HG03139 (cell line): ENCODE measurements at regions not wholly inside any gene's neighbourhood (a gene's known extent, or its start where the extent isn't known, plus 50 kb on each side); places are given as distances from the start of the nearest gene placed in this dataset.

ENCODE experiments used
- ATAC-seq: cut with Tn5 transposase; IDR thresholded peaks from one replicate; pipeline ENCODE4 v1.9.1; 2021; ENCODE audit not compliant: unreplicated experiment

DNA sequence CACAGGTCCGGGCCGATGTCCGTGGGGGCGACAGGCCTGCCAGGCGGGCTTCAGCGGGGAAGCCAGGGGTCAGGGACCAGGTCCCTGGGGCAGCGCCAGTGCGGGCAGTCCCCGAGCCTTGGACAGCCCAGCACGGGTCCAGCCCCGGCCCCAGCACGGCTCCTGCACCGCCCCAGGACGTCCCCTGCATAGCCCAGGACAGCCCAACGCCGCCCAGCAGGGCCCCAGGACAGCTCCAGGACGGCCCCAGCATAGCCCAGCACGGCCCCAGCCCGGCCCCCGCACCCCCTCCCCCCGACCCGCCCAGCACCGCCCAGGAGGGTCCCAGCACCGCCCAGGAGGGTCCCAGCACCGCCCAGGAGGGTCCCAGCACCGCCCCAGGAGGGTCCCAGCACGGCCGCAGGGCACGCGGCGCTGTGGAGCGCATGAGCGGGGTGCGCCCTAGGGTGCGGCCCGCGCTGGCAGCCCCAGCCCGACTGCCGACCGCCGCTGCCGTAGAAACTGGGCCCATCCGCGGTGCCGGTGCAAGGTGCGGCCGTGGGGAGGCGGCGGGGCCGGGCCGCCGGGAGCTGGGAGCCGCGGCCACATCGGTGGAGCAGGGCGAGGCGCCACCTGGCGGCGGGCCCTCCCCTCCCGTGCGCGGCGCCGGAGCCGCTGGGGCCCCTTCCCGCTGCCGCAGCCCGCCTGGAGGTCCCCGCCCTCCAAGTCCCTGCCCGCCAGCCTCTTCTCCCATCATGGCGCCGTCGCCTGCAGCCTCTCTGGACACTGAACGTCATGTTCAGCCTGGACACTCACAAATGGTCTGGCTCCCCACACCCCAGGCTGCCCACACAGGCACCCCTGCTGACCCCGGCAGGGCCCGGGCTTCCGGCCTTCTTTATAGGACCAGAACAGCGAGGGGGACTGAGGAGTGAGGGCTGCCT, 106.8 kb upstream of the NKX1-1 start:
- no peak for ATAC-seq

DNA sequence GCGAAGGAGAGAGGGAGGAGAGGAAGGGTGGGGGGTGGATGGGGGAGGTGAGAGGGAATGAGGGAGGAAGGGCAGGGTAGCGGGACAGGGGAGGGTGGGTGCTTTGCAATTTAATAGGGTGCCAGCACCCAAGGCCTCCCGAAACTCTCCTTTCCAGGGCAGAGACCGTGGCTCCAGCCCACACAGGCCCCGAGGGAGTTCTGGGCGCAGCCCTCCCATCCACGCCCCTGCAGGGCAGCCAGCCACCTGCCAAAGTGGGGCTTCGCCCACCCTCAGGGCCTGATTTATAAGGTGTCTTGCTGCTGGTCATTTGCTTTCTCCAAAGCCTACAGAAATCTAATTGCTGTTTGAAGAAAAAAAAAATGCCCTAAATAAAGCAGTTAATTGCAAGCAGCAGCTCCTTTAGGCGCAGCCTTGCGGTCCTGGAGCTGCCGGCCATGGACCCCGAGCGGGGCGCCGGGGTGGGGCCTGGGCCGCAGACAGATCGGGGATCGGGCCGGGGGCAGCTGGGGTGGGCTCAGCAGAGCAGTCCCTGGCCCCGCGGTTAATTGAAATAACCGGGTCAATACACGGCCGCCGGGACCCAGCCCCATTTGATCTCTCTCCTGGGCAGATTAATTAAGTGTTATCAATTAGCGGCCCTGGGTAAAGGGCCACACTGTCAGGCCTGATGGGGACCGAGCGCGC, 106.0 kb upstream of the NKX1-1 start:
- no peak for ATAC-seq

DNA sequence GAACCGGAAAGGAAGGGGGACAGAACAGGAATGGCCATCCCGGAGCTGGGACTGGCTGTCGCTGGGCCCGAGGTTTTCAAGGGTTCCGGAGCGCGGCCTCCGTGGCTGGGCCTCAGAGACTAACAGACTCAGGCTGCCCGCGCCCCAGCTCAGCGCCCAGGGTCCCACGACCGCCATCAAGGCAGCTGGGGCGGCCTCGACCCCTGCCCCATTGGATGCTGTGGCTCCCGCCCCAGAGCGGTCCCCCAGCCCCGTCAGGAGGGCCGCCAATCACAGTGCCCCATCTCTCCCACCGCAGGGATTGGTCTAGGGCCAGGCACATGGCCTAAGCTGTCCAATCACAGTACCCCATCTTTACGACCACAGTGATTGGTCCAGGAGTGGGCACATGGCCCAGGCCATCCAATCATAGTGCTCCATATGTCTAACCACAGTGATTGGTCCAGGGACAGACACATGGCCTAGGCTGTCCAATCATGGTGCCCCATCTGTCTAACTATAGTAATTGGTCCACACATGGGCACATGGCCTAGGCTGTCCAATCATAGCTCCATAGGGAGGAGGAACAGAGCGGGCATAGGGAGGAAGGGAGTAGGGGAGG, 105.3 kb upstream of the NKX1-1 start:
- no peak for ATAC-seq

- ATAC-seq = no peak
These were observed 104.7 kb upstream of the NKX1-1 start for GRCh38 chr4:1510931-1511330.

- no peak for ATAC-seq
These were observed 103.1 kb upstream of the NKX1-1 start for GRCh38 chr4:1509366-1509765.

DNA sequence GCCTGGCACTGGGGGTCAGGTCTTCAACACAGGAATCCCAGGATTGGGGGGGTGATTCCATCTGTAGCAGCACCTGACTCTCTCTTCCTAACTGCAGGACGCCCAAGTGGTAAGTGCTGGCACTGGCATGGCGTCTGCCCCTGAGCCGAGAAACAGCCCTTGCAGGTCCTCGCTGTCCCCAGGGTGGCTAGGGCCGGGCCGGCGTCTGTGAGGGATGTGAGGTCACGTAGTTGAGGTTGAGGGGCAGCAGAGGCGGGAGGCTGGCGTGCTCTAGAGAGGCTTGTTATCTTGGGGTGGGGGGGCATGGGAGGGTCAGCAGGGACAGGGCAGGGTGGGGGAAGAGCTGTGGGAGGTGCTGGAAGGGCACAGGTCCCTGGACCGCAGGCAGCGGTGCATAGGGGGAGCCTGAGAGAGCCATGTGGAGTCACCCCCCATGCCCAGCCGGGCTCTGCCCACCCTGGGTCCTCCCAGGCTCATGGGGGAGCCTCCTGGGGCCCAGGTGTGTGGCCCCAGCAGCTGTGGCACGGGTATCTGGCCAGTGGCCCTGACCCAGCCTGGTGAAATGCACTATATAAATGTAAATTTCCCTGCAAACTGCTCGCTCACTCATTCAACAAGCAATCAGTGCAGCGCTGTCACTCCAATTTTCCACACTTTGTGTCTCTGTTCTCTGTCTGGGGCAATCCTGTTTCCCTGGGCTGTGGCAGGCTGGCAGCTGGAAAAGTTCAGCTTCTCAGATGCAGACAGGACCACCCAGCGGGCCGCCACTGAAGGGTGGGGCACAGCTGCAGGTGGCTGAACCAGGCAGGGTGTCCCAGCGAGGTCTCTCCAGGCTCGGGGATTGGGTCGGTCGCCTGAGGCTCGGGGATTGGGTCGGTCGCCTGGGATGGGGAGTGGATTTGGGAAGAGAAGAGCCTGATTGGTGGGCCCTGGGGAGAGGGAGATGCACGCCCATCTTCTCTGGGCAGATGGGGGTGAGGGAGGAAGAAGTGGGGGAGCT, 102.2 kb upstream of the NKX1-1 start:
- ATAC-seq = no peak

DNA sequence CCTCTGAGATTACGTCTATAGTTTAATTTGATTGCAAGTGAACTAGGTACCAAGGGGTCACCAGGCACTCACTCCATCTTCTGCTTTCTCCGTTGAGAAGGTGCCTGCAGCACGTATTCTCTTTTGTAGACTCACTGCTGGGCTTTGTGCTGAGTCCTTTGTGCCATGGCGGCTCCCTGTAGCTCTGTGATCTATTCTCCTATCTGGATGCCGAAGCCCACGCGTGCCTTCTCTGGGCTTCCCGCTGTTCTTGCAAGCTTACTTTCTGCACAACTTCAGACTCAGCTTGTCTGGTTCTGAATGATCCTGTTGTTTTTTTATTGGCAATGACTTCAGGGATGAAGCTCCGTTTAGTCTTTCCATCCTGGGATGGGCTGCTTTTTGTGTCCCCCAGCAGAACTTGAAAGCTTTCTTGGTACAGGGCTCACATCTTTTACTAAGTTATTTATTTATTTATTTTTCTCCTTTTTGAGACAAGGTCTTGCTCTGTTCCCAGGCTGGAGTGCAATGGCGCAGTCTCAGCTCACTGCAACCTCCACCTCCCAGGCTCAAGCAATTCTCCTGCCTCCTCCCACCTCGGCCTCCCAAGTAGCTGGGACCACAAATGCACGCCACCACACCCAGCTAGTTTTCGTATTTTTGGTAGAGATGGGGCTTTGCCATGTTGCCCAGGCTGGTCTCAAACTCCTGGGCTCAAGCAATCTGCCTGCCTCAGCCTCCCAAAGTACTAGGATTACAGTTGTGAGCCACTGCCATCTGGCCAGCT, 100.9 kb upstream of the NKX1-1 start:
- no peak for ATAC-seq

- ATAC-seq = no peak
These were observed 99.5 kb upstream of the NKX1-1 start for GRCh38 chr4:1505511-1506460.

DNA sequence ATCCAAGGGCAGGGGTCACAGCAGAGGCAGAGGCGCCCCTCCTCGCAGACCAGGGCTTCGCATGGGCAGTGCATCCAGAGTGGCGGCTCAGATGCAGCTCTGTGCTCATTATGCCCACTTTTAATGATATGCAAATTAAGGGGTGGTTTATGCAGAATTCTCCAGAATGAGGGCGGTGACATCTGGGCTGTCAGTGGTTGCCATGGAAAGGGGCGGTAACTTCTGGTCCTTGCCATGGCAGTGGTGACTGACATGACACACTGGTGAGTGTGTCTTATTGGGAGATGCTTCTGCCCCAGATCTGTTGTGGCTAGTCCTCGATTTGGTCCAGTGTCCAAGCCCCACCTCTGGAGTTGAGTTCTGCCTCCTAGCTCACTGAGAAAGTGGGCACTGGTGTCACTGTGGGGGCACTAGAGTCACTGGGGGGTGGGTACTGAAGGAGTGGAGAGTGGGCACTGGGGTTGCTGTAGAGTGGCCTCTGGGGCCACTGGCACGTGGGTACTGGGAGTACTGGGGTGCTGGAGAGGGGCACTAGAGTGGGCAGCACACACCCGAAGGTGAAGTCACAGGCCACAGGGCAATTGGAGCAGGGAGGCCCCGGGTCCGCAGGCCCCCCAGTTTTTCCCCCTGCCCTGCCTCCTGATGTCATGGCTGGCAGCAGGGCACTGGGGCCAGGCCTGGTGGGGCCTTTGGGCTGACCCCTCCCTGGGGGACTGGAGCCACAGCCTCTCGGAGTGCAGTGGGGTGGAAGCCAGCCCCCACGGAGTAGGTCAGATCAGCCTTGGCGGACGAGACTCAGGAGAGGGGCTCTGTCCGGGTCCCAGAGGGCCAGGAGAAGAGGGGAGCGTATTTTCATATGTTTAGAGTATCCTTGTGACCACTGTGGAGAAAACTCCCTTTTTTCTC, 98.6 kb upstream of the NKX1-1 start:
- no peak for ATAC-seq

DNA sequence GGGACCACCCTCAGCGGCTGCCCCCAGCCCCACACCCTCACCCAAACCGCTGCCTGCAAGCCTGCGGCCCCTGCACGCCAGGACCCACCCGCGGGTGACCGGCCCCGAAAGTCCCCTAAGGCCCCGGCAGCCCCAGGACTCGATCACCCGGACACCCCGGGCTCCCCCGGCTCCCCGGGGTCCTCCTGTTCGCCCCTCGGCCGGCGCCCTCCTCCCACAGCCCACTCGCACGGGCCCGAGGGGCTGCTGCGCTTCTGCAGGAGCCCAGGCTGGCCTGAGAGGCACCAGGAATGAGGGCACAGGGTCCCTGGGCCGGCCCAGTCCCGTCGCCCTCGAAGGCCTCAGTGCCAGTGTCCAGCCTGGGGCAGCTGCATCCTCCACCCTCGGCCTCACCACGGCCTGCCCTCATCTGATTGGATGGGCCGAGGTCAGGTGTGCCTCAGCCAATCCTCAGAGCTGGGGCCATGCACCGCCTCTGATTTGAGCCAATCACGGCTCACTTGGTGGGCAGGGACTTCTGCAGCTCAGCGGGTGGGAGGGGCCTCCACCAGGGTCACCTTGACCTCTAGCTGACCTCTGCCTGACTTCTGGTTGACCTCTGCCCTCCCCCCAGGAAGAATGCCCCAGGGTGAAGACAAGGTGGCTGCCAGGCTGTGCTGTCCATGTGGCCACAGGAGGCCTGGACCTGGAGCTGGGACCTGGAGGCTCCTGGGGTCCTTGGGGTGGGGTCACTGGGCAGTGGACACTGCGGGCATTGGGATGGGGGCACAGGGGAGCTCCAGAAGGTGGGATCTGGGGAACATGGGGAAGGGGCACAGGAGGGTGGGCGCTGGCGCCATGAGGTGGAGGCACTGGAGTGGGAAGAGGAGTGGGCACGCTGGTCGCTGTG, 97.6 kb upstream of the NKX1-1 start:
- ATAC-seq = no peak

- no peak for ATAC-seq
These were observed 96.7 kb upstream of the NKX1-1 start for GRCh38 chr4:1502976-1503375.

- ATAC-seq = no peak
These were observed 96.3 kb upstream of the NKX1-1 start for GRCh38 chr4:1502501-1502886.

- ATAC-seq = no peak
These were observed 95.7 kb upstream of the NKX1-1 start for GRCh38 chr4:1501754-1502500.

GRCh38 chr4:1500966-1501753, 94.9 kb upstream of the NKX1-1 start:
- ATAC-seq = no peak

DNA sequence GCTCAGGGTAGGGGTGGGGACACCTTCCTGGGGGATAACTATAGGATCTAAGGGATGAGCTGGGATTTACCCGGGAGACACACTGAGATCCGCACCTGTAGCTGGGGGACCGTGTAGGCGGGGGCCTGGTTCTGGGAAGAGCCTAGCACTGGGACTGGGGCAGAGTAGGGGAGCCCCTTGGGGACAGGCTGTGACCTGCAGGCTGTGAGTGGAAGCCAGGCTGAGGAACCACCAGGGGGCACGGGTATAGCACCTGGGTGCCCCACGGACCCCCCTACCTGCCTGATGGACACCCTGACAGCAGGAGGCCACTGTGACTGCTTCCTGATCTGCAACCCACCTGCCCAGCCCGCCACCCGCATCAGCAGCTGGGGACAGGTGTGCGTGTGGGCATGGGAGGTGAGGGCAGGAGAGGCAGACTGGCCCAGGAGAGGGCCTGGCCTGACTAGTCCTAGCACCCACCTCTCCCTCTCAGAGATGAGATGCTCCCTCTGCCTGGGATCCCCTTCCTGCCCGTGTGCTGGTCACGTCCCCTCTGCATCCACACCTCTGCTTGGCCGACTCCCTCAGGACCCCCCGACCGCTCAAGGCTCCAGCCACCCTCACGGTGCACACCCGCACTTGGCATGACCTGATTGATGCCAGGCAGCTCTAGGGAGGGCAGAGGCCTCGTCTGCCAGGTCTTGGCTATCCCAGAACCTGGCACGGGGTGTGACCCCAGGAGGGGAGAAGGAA, 94.2 kb upstream of the NKX1-1 start:
- no peak for ATAC-seq
